ENCODE measurements at regions not wholly inside any gene's neighbourhood (a gene's known extent, or its start where the extent isn't known, plus 50 kb on each side); places are given as distances from the start of the nearest gene placed in this dataset.
A peak's percentile ranks its signal among the peaks of the same experiment; 100 is the strongest.

GRCh38 chr7:35747611-35748010 lies 52.7 kb upstream of the HERPUD2 start:
- DNase-seq (ENCODE audit: low spot score): no peak
- H2AFZ ChIP-seq: no peak overlapping the region
- no peaks in the 10 kb centered on the region for H3K9me2 ChIP-seq (replicated peaks; ENCODE audit: insufficient read depth)
- H3K79me2 ChIP-seq: no peaks in the 10 kb centered on the region
- no peaks in the 10 kb centered on the region for H3K36me3 ChIP-seq (replicated peaks; ENCODE audit: insufficient read depth, low read depth)
- H4K20me1 ChIP-seq (ENCODE audit: insufficient read depth, poor library complexity, severe bottlenecking): no peaks in the 10 kb centered on the region
- no peak overlapping the region for H3K4me2 ChIP-seq
- no peaks in the 10 kb centered on the region for H3K27me3 ChIP-seq
- H3K4me3 ChIP-seq: no peak overlapping the region
- peaks cover 10% of the 10 kb centered on the region for H3K4me1 ChIP-seq (ENCODE audit: insufficient read depth)
- 63% methylated on average over 4 of the region's 4 CpGs for WGBS (ENCODE audit: low lambda C conversion rate, missing lambda C conversion rate)
- peak overlapping the region; percentile 8 for H3K27ac ChIP-seq
- H3K9me3 ChIP-seq (ENCODE audit: low read depth): no peaks in the 10 kb centered on the region
- TF ChIP-seq CTCF (IDR thresholded peaks at IDR 0.05; ENCODE audit: poor library complexity): no peak
- no peak for TF ChIP-seq EZH2phosphoT487 (IDR thresholded peaks at IDR 0.05; ENCODE audit: low read depth, severe bottlenecking, unreplicated experiment)
- no peak for TF ChIP-seq EZH2 (IDR thresholded peaks at IDR 0.05; ENCODE audit: borderline replicate concordance)

DNA sequence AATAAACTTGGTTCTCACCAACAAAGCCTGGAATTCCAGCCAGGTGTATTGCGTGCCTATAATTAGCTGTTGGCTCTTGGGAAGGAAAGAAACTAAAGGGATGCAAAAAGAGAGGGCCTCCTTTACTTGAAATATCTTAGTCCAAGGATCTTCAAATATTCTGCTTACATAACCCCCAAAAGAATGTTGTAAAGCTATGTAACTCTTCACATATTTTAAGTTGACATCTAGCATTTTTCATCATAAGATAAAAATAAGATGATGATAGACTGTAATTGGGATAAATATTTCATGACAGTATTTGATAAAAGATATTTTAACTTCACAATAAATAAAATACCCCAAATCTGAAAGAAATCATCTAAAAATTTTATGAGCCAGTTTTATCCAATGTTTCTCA lies 52.5 kb upstream of the SEPTIN7 start:
- Histone ChIP-seq H4K20me1 (ENCODE audit: insufficient read depth, poor library complexity, severe bottlenecking) (no peaks in the 10 kb centered on the region), H3K79me2 (no peaks in the 10 kb centered on the region), H3K27ac (peak overlapping the region; percentile 8), H2AFZ (no peak overlapping the region), H3K27me3 (no peaks in the 10 kb centered on the region), H3K9me2 (replicated peaks; ENCODE audit: insufficient read depth) (no peaks in the 10 kb centered on the region), H3K9me3 (ENCODE audit: low read depth) (no peaks in the 10 kb centered on the region), H3K4me1 (ENCODE audit: insufficient read depth) (peaks cover 18% of the 10 kb centered on the region), H3K4me2 (no peak overlapping the region), H3K36me3 (replicated peaks; ENCODE audit: insufficient read depth, low read depth) (no peaks in the 10 kb centered on the region), H3K4me3 (no peak overlapping the region)
- 68% methylated on average over 1 of the region's 1 CpG for WGBS (ENCODE audit: low lambda C conversion rate, missing lambda C conversion rate)
- DNase-seq (ENCODE audit: low spot score): no peak
- TF ChIP-seq CTCF (IDR thresholded peaks at IDR 0.05; ENCODE audit: poor library complexity): no peak
- no peak for TF ChIP-seq EZH2 (IDR thresholded peaks at IDR 0.05; ENCODE audit: borderline replicate concordance)
- TF ChIP-seq EZH2phosphoT487 (IDR thresholded peaks at IDR 0.05; ENCODE audit: low read depth, severe bottlenecking, unreplicated experiment): no peak

DNA sequence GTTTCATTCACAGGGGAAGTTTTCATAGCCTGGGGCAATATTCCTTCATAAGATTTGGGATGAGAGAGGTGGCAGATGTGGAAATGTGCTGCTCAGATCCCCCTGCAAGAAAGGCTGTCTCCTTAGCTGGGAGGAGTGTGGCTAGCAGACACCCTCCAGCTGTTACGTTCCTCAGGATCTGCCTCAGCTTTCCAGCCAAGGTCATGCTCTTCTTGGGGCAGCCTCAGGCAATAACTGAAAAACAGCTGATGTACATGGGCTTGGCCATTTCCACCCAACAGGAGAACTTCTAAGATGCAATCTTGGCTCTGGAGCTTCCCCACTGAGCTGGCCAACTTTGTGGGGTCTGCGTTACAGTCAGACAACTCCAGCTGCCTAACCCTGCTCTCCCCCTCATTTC lies 51.3 kb upstream of the SEPTIN7 start:
- Histone ChIP-seq H4K20me1 (ENCODE audit: insufficient read depth, poor library complexity, severe bottlenecking) (no peaks in the 10 kb centered on the region), H3K9me2 (replicated peaks; ENCODE audit: insufficient read depth) (no peaks in the 10 kb centered on the region), H3K27me3 (no peaks in the 10 kb centered on the region), H3K36me3 (replicated peaks; ENCODE audit: insufficient read depth, low read depth) (no peaks in the 10 kb centered on the region), H3K27ac (no peak overlapping the region), H3K79me2 (no peaks in the 10 kb centered on the region), H3K4me2 (no peak overlapping the region), H3K4me3 (no peak overlapping the region), H2AFZ (no peak overlapping the region), H3K4me1 (ENCODE audit: insufficient read depth) (peaks cover 26% of the 10 kb centered on the region), H3K9me3 (ENCODE audit: low read depth) (no peaks in the 10 kb centered on the region)
- no peak for DNase-seq (ENCODE audit: low spot score)
- 77% methylated on average over 2 of the region's 2 CpGs for WGBS (ENCODE audit: low lambda C conversion rate, missing lambda C conversion rate)
- TF ChIP-seq EZH2 (IDR thresholded peaks at IDR 0.05; ENCODE audit: borderline replicate concordance): no peak
- no peak for TF ChIP-seq CTCF (IDR thresholded peaks at IDR 0.05; ENCODE audit: poor library complexity)
- TF ChIP-seq EZH2phosphoT487 (IDR thresholded peaks at IDR 0.05; ENCODE audit: low read depth, severe bottlenecking, unreplicated experiment): no peak

Data from hepatocyte (in vitro differentiated cells).